Activated CD4-positive, alpha-beta T cell treated with anti-CD3 and anti-CD28 coated beads, Interleukin-2, amount 50 U/mL, for 24 hours (primary cell): ENCODE measurements at regions not wholly inside any gene's neighbourhood (a gene's known extent, or its start where the extent isn't known, plus 50 kb on each side); places are given as distances from the start of the nearest gene placed in this dataset.
"Not testable (repeated sequence)": the region's sequence is repeated elsewhere in the genome, so short reads cannot be mapped to it uniquely, and the experiment has no call there.

Source experiments
- DNase-seq, 2 donors: peaks; one replicate each; pipeline ENCODE4 v3.0.0-alpha.2; 2020; ENCODE audit warnings: low read depth in 1 of 2, low spot score in 1 of 2

- no peak for DNase-seq
These were observed 305.0 kb downstream of the TYW1 start for GRCh38 chr7:67301667-67302066.

- peak; percentile 94 to 99 for DNase-seq
These were observed 305.7 kb downstream of the TYW1 start for GRCh38 chr7:67302113-67303039.

- DNase-seq = not testable (repeated sequence)
These were observed 308.2 kb downstream of the TYW1 start for GRCh38 chr7:67304846-67305245.

GRCh38 chr7:67306331-67306730 is 309.7 kb downstream of the TYW1 start:
- no peak for DNase-seq

- DNase-seq = no peak
These were observed 313.3 kb downstream of the TYW1 start for GRCh38 chr7:67309764-67310549.

- no peak for DNase-seq
These were observed 315.3 kb downstream of the TYW1 start for GRCh38 chr7:67311901-67312300.

GRCh38 chr7:67313213-67313612 is 316.6 kb downstream of the TYW1 start:
- no peak for DNase-seq

GRCh38 chr7:67316902-67317301 is 320.3 kb downstream of the TYW1 start:
- DNase-seq = not testable (repeated sequence)

GRCh38 chr7:67328257-67328656 is 331.6 kb downstream of the TYW1 start:
- not testable (repeated sequence) for DNase-seq

- not testable (repeated sequence) for DNase-seq
These were observed 338.5 kb downstream of the TYW1 start for GRCh38 chr7:67335165-67335564.

GRCh38 chr7:67335663-67336062 is 339.0 kb downstream of the TYW1 start:
- not testable (repeated sequence) for DNase-seq

GRCh38 chr7:67338545-67338944 is 341.9 kb downstream of the TYW1 start:
- DNase-seq = not testable (repeated sequence)

GRCh38 chr7:67341153-67341768 is 344.6 kb downstream of the TYW1 start:
- DNase-seq = no peak

GRCh38 chr7:67343114-67343513 is 346.5 kb downstream of the TYW1 start:
- no peak for DNase-seq

GRCh38 chr7:67343572-67343971 is 346.9 kb downstream of the TYW1 start:
- DNase-seq = no peak

GRCh38 chr7:67344481-67345193 is 348.0 kb downstream of the TYW1 start:
- no peak for DNase-seq

GRCh38 chr7:67346126-67346525 is 349.5 kb downstream of the TYW1 start:
- no peak for DNase-seq

GRCh38 chr7:67346876-67347275 is 350.2 kb downstream of the TYW1 start:
- DNase-seq = no peak

- no peak for DNase-seq
These were observed 351.5 kb downstream of the TYW1 start for GRCh38 chr7:67348171-67348570.

- not testable (repeated sequence) for DNase-seq
These were observed 361.0 kb downstream of the TYW1 start for GRCh38 chr7:67357653-67358052.

- not testable (repeated sequence) for DNase-seq
These were observed 361.7 kb downstream of the TYW1 start for GRCh38 chr7:67358316-67358715.
